Loucy (cell line): ENCODE measurements at regions not wholly inside any gene's neighbourhood (a gene's known extent, or its start where the extent isn't known, plus 50 kb on each side); places are given as distances from the start of the nearest gene placed in this dataset.

ENCODE experiments used
- H2AFZ ChIP-seq: fragments of 200-600 bp; sonication (generic); 2 replicates; pipeline ENCODE4 v1.6.0; 2016; ENCODE audit warnings: antibody characterized with exemption, mild to moderate bottlenecking, low read length, moderate library complexity
- H3F3A ChIP-seq: fragments of 200-600 bp; 2 replicates; pipeline ENCODE4 v1.6.0; 2016; ENCODE audit warnings: antibody characterized with exemption, low read depth, mild to moderate bottlenecking
- H3K27me3 ChIP-seq: fragments of 200-600 bp; sonication (generic); 2 replicates; pipeline ENCODE4 v1.6.1; 2014; ENCODE audit warnings: low read length, mild to moderate bottlenecking; ENCODE audit not compliant: insufficient read depth, poor library complexity, severe bottlenecking
- H3K36me3 ChIP-seq: fragments of 200-600 bp; sonication (generic); 2 replicates; pipeline ENCODE4 v1.6.1; 2016; ENCODE audit warnings: low read length; ENCODE audit not compliant: insufficient read depth
- H3K4me1 ChIP-seq: fragments of 200-600 bp; sonication (generic); 2 replicates; pipeline ENCODE4 v1.5.1; 2014; ENCODE audit warnings: low read length, mild to moderate bottlenecking; ENCODE audit not compliant: insufficient read depth, poor library complexity, severe bottlenecking
- H3K4me2 ChIP-seq: fragments of 200-600 bp; sonication (generic); 2 replicates; pipeline ENCODE4 v1.6.0; 2014; ENCODE audit warnings: antibody characterized with exemption, low read length, low read depth, mild to moderate bottlenecking; ENCODE audit not compliant: poor library complexity, severe bottlenecking
- H3K4me3 ChIP-seq: fragments of 200-600 bp; sonication (generic); 2 replicates; pipeline ENCODE4 v1.5.1; 2014; ENCODE audit warnings: low read length, mild to moderate bottlenecking, mixed read lengths; ENCODE audit not compliant: poor library complexity, severe bottlenecking
- H3K79me2 ChIP-seq: fragments of 200-600 bp; sonication (generic); 2 replicates; pipeline ENCODE4 v1.6.1; 2014; ENCODE audit warnings: low read length; ENCODE audit not compliant: insufficient read depth
- H3K9ac ChIP-seq: fragments of 200-600 bp; sonication (generic); 2 replicates; pipeline ENCODE4 v1.6.0; 2014; ENCODE audit warnings: mild to moderate bottlenecking, low read depth, low read length, moderate library complexity; ENCODE audit not compliant: poor library complexity, severe bottlenecking
- H3K9me2 ChIP-seq: fragments of 200-600 bp; sonication (generic); replicated peaks from 2 replicates; pipeline ENCODE4 v1.6.1; 2016; ENCODE audit warnings: low read depth, low read length, mixed read lengths
- H3K9me3 ChIP-seq: fragments of 200-600 bp; sonication (generic); 2 replicates; pipeline ENCODE4 v1.6.1; 2014; ENCODE audit warnings: mild to moderate bottlenecking, antibody characterized with exemption, low read length, low read depth; ENCODE audit not compliant: insufficient read depth
- H4K20me1 ChIP-seq: fragments of 200-600 bp; sonication (generic); 2 replicates; pipeline ENCODE4 v1.6.0; 2014; ENCODE audit warnings: antibody characterized with exemption, low read length, mild to moderate bottlenecking; ENCODE audit not compliant: insufficient read depth, poor library complexity, severe bottlenecking
- CTCF ChIP-seq: fragments of 200-600 bp; sonication (generic); conservative IDR thresholded peaks from 2 replicates; pipeline ENCODE4 v1.5.1; 2014; ENCODE audit warnings: mild to moderate bottlenecking, antibody characterized with exemption, low read length
- EZH2phosphoT487 ChIP-seq: fragments of 200-600 bp; IDR thresholded peaks from 2 replicates; pipeline ENCODE4 v1.6.1; 2018; ENCODE audit warnings: antibody characterized with exemption, mild to moderate bottlenecking, moderate library complexity, borderline replicate concordance

- H3K4me2 ChIP-seq = no peak overlapping the region
- no peaks in the 10 kb centered on the region for H3K9me2 ChIP-seq
- no peaks in the 10 kb centered on the region for H4K20me1 ChIP-seq
- H3F3A ChIP-seq = no peaks in the 10 kb centered on the region
- no peaks in the 10 kb centered on the region; the same call in 1 of the 2 replicates for H3K9me3 ChIP-seq
- no peaks in the 10 kb centered on the region for H3K79me2 ChIP-seq
- peaks cover 15% of the 10 kb centered on the region for H3K36me3 ChIP-seq
- no peaks in the 10 kb centered on the region for H3K27me3 ChIP-seq
- no peak overlapping the region for H2AFZ ChIP-seq
- TF ChIP-seq CTCF (no peak), EZH2phosphoT487 (no peak)
- H3K9ac ChIP-seq = no peak overlapping the region
- H3K4me3 ChIP-seq = no peak overlapping the region
- no peaks in the 10 kb centered on the region for H3K4me1 ChIP-seq
These were observed 174.7 kb downstream of the DLEU7 start for GRCh38 chr13:50668691-50669271.

DNA sequence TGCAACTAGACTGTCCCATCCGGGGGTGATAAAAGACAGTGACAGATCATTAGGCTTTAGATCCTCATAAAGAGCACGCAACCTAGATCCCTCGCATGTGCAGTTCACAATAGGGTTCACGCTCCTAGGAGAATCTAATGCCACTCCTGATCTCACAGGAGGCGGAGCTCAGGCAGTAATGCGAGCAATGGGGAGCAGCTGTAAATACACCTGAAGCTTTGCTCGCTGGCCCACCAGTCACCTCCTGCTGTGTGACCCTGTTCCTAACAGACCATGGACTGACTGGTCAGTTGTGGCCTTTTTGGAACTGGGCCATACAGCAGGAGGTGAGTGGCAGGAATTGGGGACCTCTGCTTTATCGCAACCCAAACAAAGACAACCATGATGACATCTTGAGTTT lies 173.2 kb downstream of the DLEU7 start:
- Histone ChIP-seq H3F3A (no peaks in the 10 kb centered on the region), H3K9ac (no peak overlapping the region), H3K4me1 (no peaks in the 10 kb centered on the region), H3K4me3 (no peak overlapping the region), H3K9me3 (no peaks in the 10 kb centered on the region; the same call in 1 of the 2 replicates), H4K20me1 (no peaks in the 10 kb centered on the region), H3K9me2 (no peaks in the 10 kb centered on the region), H3K4me2 (no peak overlapping the region), H3K79me2 (no peaks in the 10 kb centered on the region), H2AFZ (no peak overlapping the region), H3K36me3 (peaks cover 19% of the 10 kb centered on the region; the same call in 1 of the 2 replicates), H3K27me3 (no peaks in the 10 kb centered on the region)
- no peak for TF ChIP-seq CTCF
- TF ChIP-seq EZH2phosphoT487 = no peak

- peaks cover 6% of the 10 kb centered on the region for H3K4me1 ChIP-seq
- TF ChIP-seq CTCF = no peak
- no peak for TF ChIP-seq EZH2phosphoT487
- H3K9ac ChIP-seq = no peak overlapping the region
- H2AFZ ChIP-seq = no peak overlapping the region
- H3K9me3 ChIP-seq = no peaks in the 10 kb centered on the region
- peaks cover 16% of the 10 kb centered on the region; the same call in 1 of the 2 replicates for H3K36me3 ChIP-seq
- no peaks in the 10 kb centered on the region for H3K9me2 ChIP-seq
- no peaks in the 10 kb centered on the region for H3F3A ChIP-seq
- H3K27me3 ChIP-seq = no peaks in the 10 kb centered on the region
- no peak overlapping the region for H3K4me3 ChIP-seq
- H3K79me2 ChIP-seq = no peaks in the 10 kb centered on the region
- no peak overlapping the region for H3K4me2 ChIP-seq
- no peaks in the 10 kb centered on the region for H4K20me1 ChIP-seq
These were observed 172.5 kb downstream of the DLEU7 start for GRCh38 chr13:50670847-50671496.
